SK-N-SH treated with all-trans-retinoic acid at 6 μM for 48 hours (cell line): ENCODE measurements at regions not wholly inside any gene's neighbourhood (a gene's known extent, or its start where the extent isn't known, plus 50 kb on each side); places are given as distances from the start of the nearest gene placed in this dataset.

Source experiments
- ATAC-seq: fragments of 200-7000 bp; cut with Tn5 transposase; 3 replicates; pipeline ENCODE4 v1.9.1; 2020; ENCODE audit warnings: mild to moderate bottlenecking, moderate library complexity
- ARNTL ChIP-seq: fragments of 450-650 bp; formaldehyde crosslinking; IDR thresholded peaks from 2 replicates; pipeline ENCODE4 v1.5.0; 2020; ENCODE audit warnings: low read depth, mild to moderate bottlenecking, moderate library complexity, borderline replicate concordance
- CREB5 ChIP-seq: fragments of 250-450 bp; sonication (Bioruptor Pico); IDR thresholded peaks from 2 replicates; pipeline ENCODE4 v1.5.1; 2020; ENCODE audit warnings: low read depth, mild to moderate bottlenecking, moderate library complexity
- CSRNP3 ChIP-seq: fragments of 250-450 bp; sonication (Bioruptor Pico); IDR thresholded peaks from 2 replicates; pipeline ENCODE4 v1.5.1; 2021; ENCODE audit warnings: mild to moderate bottlenecking, moderate library complexity
- ESRRG ChIP-seq: fragments of 250-450 bp; sonication (Bioruptor Pico); IDR thresholded peaks from 2 replicates; pipeline ENCODE4 v1.6.1; 2021; ENCODE audit warnings: mild to moderate bottlenecking
- GLIS3 ChIP-seq: fragments of 250-450 bp; sonication (Bioruptor Pico); IDR thresholded peaks from 2 replicates; pipeline ENCODE4 v1.5.0; 2020; ENCODE audit warnings: mild to moderate bottlenecking, moderate library complexity
- ISL1 ChIP-seq: fragments of 250-450 bp; sonication (Bioruptor Pico); IDR thresholded peaks from 2 replicates; pipeline ENCODE4 v2.1.2; 2022; ENCODE audit warnings: mild to moderate bottlenecking, moderate library complexity
- OSR1 ChIP-seq: fragments of 250-450 bp; sonication (Bioruptor Pico); IDR thresholded peaks from 2 replicates; pipeline ENCODE4 v1.8.0; 2022; ENCODE audit warnings: moderate library complexity, mild to moderate bottlenecking, inconsistent platforms
- PPARA ChIP-seq: fragments of 250-450 bp; sonication (Bioruptor Pico); IDR thresholded peaks from 2 replicates; pipeline ENCODE4 v1.5.0; 2020; ENCODE audit warnings: mild to moderate bottlenecking, borderline replicate concordance
- RARB ChIP-seq: fragments of 250-450 bp; sonication (Bioruptor Pico); IDR thresholded peaks from 2 replicates; pipeline ENCODE4 v1.8.0; 2021; ENCODE audit warnings: mild to moderate bottlenecking, moderate library complexity
- SNAI2 ChIP-seq: fragments of 250-450 bp; sonication (Bioruptor Pico); IDR thresholded peaks from 2 replicates; pipeline ENCODE4 v1.5.0; 2020; ENCODE audit warnings: mild to moderate bottlenecking, moderate library complexity
- TCF4 ChIP-seq: fragments of 250-450 bp; sonication (Bioruptor Pico); IDR thresholded peaks from 2 replicates; pipeline ENCODE4 v1.8.0; 2021; ENCODE audit warnings: mild to moderate bottlenecking, moderate library complexity, borderline replicate concordance
- ZC3H10 ChIP-seq: fragments of 250-450 bp; sonication (Bioruptor Pico); IDR thresholded peaks from 2 replicates; pipeline ENCODE4 v1.5.1; 2021; ENCODE audit warnings: mild to moderate bottlenecking, moderate library complexity
- ZFP3 ChIP-seq: fragments of 250-450 bp; sonication (Bioruptor Pico); IDR thresholded peaks from 2 replicates; pipeline ENCODE4 v1.5.0; 2020; ENCODE audit warnings: mild to moderate bottlenecking, moderate library complexity
- ZFP30 ChIP-seq: fragments of 450-650 bp; formaldehyde crosslinking; IDR thresholded peaks from 2 replicates; pipeline ENCODE4 v1.5.0; 2022; ENCODE audit warnings: mild to moderate bottlenecking, moderate library complexity
- ZNF565 ChIP-seq: fragments of 450-650 bp; formaldehyde crosslinking; conservative IDR thresholded peaks from 2 replicates; pipeline ENCODE4 v1.5.0; 2020; ENCODE audit warnings: low read depth, mild to moderate bottlenecking, moderate library complexity
- ZNF70 ChIP-seq: fragments of 450-650 bp; formaldehyde crosslinking; IDR thresholded peaks from 2 replicates; pipeline ENCODE4 v1.5.0; 2020; ENCODE audit warnings: mild to moderate bottlenecking, moderate library complexity
- ZNF8 ChIP-seq: fragments of 450-650 bp; formaldehyde crosslinking; IDR thresholded peaks from 2 replicates; pipeline ENCODE4 v1.5.0; 2020; ENCODE audit warnings: mild to moderate bottlenecking, moderate library complexity
- TF ChIP-seq, protein P1 (sequence below): fragments of 250-450 bp; sonication (Bioruptor Pico); IDR thresholded peaks from 2 replicates; pipeline ENCODE4 v1.8.0; 2021; ENCODE audit warnings: low read depth, mild to moderate bottlenecking, moderate library complexity, borderline replicate concordance
- TF ChIP-seq, protein P2 (sequence below): fragments of 250-450 bp; sonication (Bioruptor Pico); IDR thresholded peaks from 2 replicates; pipeline ENCODE4 v1.5.0; 2020; ENCODE audit warnings: mild to moderate bottlenecking, moderate library complexity
- TF ChIP-seq, protein P3 (sequence below): fragments of 250-450 bp; sonication (Bioruptor Pico); IDR thresholded peaks from 2 replicates; pipeline ENCODE4 v1.8.0; 2020; ENCODE audit warnings: mild to moderate bottlenecking, moderate library complexity, borderline replicate concordance

DNA sequence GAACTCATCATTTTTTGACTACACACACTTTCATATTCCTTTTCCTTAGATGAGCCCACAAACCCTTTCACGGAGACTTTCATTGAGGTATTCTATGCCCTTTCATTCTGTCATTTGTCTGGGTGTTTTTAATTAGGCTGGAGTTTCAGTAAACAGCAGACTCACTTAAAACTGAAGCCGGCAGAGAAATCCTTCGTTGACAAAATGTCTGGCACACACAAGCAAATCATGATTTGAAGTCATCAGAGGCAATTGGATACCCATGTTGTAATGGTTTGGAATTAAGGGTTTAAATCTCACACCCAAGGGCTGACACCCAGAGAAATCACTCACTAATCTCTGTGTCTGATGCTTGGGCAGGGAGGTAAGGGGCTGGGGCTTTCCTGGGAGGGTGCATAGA is 127.1 kb downstream of the EHF start (continued):
- TF ChIP-seq CREB5 (CRISPR knock-in tag) (no peak), ZNF565 (CRISPR knock-in tag) (no peak), ZC3H10 (CRISPR knock-in tag) (no peak), OSR1 (no peak)

DNA sequence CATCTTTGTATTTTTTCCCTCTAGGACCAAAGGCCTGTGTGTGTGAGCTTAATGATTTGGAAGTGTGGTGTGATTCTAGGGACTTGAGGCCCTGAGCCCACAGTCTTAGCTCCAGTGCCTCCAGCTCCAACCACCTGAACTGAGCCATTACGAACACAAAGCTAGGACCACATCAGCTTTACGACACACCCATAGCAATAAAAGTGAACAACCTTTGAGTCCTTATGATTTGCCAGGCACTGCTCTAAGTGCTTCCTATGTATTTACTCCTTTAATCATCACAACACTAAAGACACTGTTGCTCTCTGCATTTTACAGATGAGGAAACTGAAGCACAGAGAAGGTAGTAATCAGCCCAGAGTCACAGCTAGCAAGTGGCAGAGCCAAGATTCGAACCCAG is 126.4 kb downstream of the EHF start:
- ATAC-seq: no peak
- TF ChIP-seq GLIS3 (CRISPR knock-in tag): no peak
- TF ChIP-seq ARNTL (CRISPR knock-in tag): no peak
- TF ChIP-seq, protein P1, sequence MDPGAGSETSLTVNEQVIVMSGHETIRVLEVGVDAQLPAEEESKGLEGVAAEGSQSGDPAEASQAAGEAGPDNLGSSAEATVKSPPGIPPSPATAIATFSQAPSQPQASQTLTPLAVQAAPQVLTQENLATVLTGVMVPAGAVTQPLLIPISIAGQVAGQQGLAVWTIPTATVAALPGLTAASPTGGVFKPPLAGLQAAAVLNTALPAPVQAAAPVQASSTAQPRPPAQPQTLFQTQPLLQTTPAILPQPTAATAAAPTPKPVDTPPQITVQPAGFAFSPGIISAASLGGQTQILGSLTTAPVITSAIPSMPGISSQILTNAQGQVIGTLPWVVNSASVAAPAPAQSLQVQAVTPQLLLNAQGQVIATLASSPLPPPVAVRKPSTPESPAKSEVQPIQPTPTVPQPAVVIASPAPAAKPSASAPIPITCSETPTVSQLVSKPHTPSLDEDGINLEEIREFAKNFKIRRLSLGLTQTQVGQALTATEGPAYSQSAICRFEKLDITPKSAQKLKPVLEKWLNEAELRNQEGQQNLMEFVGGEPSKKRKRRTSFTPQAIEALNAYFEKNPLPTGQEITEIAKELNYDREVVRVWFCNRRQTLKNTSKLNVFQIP: no peak
- no peak for TF ChIP-seq CREB5 (CRISPR knock-in tag)
- no peak for TF ChIP-seq CSRNP3 (CRISPR knock-in tag)
- TF ChIP-seq TCF4 (CRISPR knock-in tag): no peak
- no peak for TF ChIP-seq ISL1 (CRISPR knock-in tag)
- TF ChIP-seq SNAI2: no peak
- no peak for TF ChIP-seq ZFP30 (CRISPR knock-in tag)
- no peak for TF ChIP-seq ZFP3 (CRISPR knock-in tag)
- no peak for TF ChIP-seq ESRRG (CRISPR knock-in tag)
- TF ChIP-seq OSR1: no peak
- TF ChIP-seq PPARA (CRISPR knock-in tag): no peak
- TF ChIP-seq ZC3H10 (CRISPR knock-in tag): no peak
- TF ChIP-seq ZNF565 (CRISPR knock-in tag): no peak
- no peak for TF ChIP-seq ZNF8 (CRISPR knock-in tag)
- TF ChIP-seq, protein P2, sequence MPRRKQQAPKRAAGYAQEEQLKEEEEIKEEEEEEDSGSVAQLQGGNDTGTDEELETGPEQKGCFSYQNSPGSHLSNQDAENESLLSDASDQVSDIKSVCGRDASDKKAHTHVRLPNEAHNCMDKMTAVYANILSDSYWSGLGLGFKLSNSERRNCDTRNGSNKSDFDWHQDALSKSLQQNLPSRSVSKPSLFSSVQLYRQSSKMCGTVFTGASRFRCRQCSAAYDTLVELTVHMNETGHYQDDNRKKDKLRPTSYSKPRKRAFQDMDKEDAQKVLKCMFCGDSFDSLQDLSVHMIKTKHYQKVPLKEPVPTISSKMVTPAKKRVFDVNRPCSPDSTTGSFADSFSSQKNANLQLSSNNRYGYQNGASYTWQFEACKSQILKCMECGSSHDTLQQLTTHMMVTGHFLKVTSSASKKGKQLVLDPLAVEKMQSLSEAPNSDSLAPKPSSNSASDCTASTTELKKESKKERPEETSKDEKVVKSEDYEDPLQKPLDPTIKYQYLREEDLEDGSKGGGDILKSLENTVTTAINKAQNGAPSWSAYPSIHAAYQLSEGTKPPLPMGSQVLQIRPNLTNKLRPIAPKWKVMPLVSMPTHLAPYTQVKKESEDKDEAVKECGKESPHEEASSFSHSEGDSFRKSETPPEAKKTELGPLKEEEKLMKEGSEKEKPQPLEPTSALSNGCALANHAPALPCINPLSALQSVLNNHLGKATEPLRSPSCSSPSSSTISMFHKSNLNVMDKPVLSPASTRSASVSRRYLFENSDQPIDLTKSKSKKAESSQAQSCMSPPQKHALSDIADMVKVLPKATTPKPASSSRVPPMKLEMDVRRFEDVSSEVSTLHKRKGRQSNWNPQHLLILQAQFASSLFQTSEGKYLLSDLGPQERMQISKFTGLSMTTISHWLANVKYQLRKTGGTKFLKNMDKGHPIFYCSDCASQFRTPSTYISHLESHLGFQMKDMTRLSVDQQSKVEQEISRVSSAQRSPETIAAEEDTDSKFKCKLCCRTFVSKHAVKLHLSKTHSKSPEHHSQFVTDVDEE (CRISPR knock-in tag): no peak
- TF ChIP-seq, protein P3, sequence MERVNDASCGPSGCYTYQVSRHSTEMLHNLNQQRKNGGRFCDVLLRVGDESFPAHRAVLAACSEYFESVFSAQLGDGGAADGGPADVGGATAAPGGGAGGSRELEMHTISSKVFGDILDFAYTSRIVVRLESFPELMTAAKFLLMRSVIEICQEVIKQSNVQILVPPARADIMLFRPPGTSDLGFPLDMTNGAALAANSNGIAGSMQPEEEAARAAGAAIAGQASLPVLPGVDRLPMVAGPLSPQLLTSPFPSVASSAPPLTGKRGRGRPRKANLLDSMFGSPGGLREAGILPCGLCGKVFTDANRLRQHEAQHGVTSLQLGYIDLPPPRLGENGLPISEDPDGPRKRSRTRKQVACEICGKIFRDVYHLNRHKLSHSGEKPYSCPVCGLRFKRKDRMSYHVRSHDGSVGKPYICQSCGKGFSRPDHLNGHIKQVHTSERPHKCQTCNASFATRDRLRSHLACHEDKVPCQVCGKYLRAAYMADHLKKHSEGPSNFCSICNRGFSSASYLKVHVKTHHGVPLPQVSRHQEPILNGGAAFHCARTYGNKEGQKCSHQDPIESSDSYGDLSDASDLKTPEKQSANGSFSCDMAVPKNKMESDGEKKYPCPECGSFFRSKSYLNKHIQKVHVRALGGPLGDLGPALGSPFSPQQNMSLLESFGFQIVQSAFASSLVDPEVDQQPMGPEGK (CRISPR knock-in tag): no peak
- no peak for TF ChIP-seq RARB

DNA sequence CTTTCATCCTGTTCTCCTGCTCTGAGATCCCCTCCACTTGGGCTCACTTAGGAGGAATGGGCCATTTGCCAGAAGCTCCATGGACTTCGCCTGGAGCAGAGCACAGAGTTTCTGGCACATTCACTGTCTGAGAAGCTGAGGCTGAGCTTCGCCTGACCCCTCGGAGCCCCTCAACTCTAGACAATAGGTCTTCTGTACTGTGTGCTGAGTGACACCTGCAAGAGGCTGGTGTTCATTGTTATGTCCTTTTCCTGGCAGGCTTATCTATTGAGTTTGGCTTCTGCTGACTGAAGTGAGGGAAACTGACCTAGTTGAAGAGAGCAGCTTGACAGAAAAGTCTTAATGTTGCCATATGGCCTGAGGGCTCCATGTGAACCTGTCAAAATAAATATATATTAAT is 124.3 kb downstream of the EHF start:
- TF ChIP-seq PPARA (CRISPR knock-in tag) (no peak), CREB5 (CRISPR knock-in tag) (no peak), ZNF70 (CRISPR knock-in tag) (no peak), ZFP3 (CRISPR knock-in tag) (no peak)
- TF ChIP-seq, all 23 proteins: peak for 0
- ATAC-seq: no peak
